Urinary bladder (tissue), 3 donors: ENCODE measurements at regions not wholly inside any gene's neighbourhood (a gene's known extent, or its start where the extent isn't known, plus 50 kb on each side); places are given as distances from the start of the nearest gene placed in this dataset.

Experiments used
- DNase-seq: peaks from one replicate; pipeline ENCODE4 v3.0.0-alpha.2; 2015; ENCODE audit errors: extremely low spot score
- H3K27ac ChIP-seq: one replicate; pipeline ENCODE4 v1.5.1; 2013; ENCODE audit warnings: low read depth, mild to moderate bottlenecking, moderate library complexity
- H3K36me3 ChIP-seq: one replicate; pipeline ENCODE4 v1.6.1; 2013; ENCODE audit warnings: mild to moderate bottlenecking, moderate library complexity; ENCODE audit not compliant: insufficient read depth
- H3K4me1 ChIP-seq: one replicate; pipeline ENCODE4 v1.6.1; 2013; ENCODE audit warnings: mild to moderate bottlenecking, moderate library complexity; ENCODE audit not compliant: insufficient read depth
- H3K4me3 ChIP-seq: one replicate; pipeline ENCODE4 v1.5.1; 2013; ENCODE audit warnings: low read depth, low read length
- WGBS: extraction: QIAGEN DNeasy Blood & Tissue Kit; methylation state at CpG from one replicate; pipeline ENCODE4 v1.1.7; 2013; 5-methylcytosine and 5-hydroxymethylcytosine counted together
- donor health status: healthy with polysubstance abuse.
- donor health status: healthy.

GRCh38 chr22:48889209-48889830 lies 938.4 kb downstream of the BRD1 start:
- Histone ChIP-seq H3K27ac (no peak overlapping the region), H3K36me3 (no peaks in the 10 kb centered on the region), H3K4me3 (no peak overlapping the region), H3K4me1 (no peaks in the 10 kb centered on the region)
- no peak for DNase-seq
- 88% methylated on average over 14 of the region's 14 CpGs for WGBS

- no peaks in the 10 kb centered on the region for H3K36me3 ChIP-seq
- no peak overlapping the region for H3K4me3 ChIP-seq
- no peak overlapping the region for H3K27ac ChIP-seq
- H3K4me1 ChIP-seq, result no peaks in the 10 kb centered on the region
- no peak for DNase-seq
- WGBS, result 89% methylated on average over 14 of the region's 14 CpGs
Observed at GRCh38 chr22:48888466-48889208, 939.0 kb downstream of the BRD1 start.

- H3K4me1 ChIP-seq, result no peaks in the 10 kb centered on the region
- 93% methylated on average over 3 of the region's 3 CpGs for WGBS
- no peaks in the 10 kb centered on the region for H3K36me3 ChIP-seq
- no peak overlapping the region for H3K4me3 ChIP-seq
- no peak overlapping the region for H3K27ac ChIP-seq
- DNase-seq, result no peak
Observed at GRCh38 chr22:48887394-48888332, 940.0 kb downstream of the BRD1 start.

- DNase-seq, result no peak
- no peak overlapping the region for H3K27ac ChIP-seq
- no peaks in the 10 kb centered on the region for H3K36me3 ChIP-seq
- H3K4me1 ChIP-seq, result no peaks in the 10 kb centered on the region
- no peak overlapping the region for H3K4me3 ChIP-seq
- WGBS, result 82% methylated on average over 22 of the region's 22 CpGs
Observed at GRCh38 chr22:48886604-48887393, 940.9 kb downstream of the BRD1 start.

- no peak overlapping the region for H3K27ac ChIP-seq
- no peaks in the 10 kb centered on the region for H3K36me3 ChIP-seq
- H3K4me3 ChIP-seq, result no peak overlapping the region
- WGBS, result 68% methylated on average over 9 of the region's 9 CpGs
- no peaks in the 10 kb centered on the region for H3K4me1 ChIP-seq
- no peak for DNase-seq
Observed at GRCh38 chr22:48885919-48886305, 941.8 kb downstream of the BRD1 start.

- Histone ChIP-seq H3K4me1 (no peaks in the 10 kb centered on the region), H3K4me3 (no peak overlapping the region), H3K27ac (no peak overlapping the region), H3K36me3 (no peaks in the 10 kb centered on the region)
- WGBS, result 70% methylated on average over 18 of the region's 18 CpGs
- no peak for DNase-seq
Observed at GRCh38 chr22:48885271-48885918, 942.3 kb downstream of the BRD1 start.

- Histone ChIP-seq H3K4me1 (no peaks in the 10 kb centered on the region), H3K36me3 (no peaks in the 10 kb centered on the region), H3K27ac (no peak overlapping the region), H3K4me3 (no peak overlapping the region)
- no peak for DNase-seq
- WGBS, result 79% methylated on average over 16 of the region's 16 CpGs
Observed at GRCh38 chr22:48884786-48885185, 942.9 kb downstream of the BRD1 start.

- no peak overlapping the region for H3K27ac ChIP-seq
- 63% methylated on average over 12 of the region's 12 CpGs for WGBS
- no peak for DNase-seq
Observed at GRCh38 chr22:48884324-48884723, 943.3 kb downstream of the BRD1 start.

GRCh38 chr22:48883211-48883960 lies 944.3 kb downstream of the BRD1 start:
- no peak for DNase-seq
- Histone ChIP-seq H3K36me3 (no peaks in the 10 kb centered on the region), H3K4me1 (no peaks in the 10 kb centered on the region), H3K4me3 (no peak overlapping the region), H3K27ac (no peak overlapping the region)
- 73% methylated on average over 20 of the region's 20 CpGs for WGBS

More at GRCh38 chr22:48884324-48884723, 943.3 kb downstream of the BRD1 start:
- no peaks in the 10 kb centered on the region for H3K4me1 ChIP-seq
- no peaks in the 10 kb centered on the region for H3K36me3 ChIP-seq
- no peak overlapping the region for H3K4me3 ChIP-seq

- H3K27ac ChIP-seq, result no peak overlapping the region
- H3K4me3 ChIP-seq, result no peak overlapping the region
- no peaks in the 10 kb centered on the region for H3K36me3 ChIP-seq
- H3K4me1 ChIP-seq, result no peaks in the 10 kb centered on the region
- 57% methylated on average over 17 of the region's 17 CpGs for WGBS
- DNase-seq, result no peak
Observed at GRCh38 chr22:48882636-48883200, 945.0 kb downstream of the BRD1 start.

- no peak for DNase-seq
- no peak overlapping the region for H3K4me3 ChIP-seq
- no peaks in the 10 kb centered on the region for H3K36me3 ChIP-seq
- 92% methylated on average over 22 of the region's 22 CpGs for WGBS
- H3K27ac ChIP-seq, result no peak overlapping the region
- H3K4me1 ChIP-seq, result no peaks in the 10 kb centered on the region
Observed at GRCh38 chr22:48881326-48881980, 946.2 kb downstream of the BRD1 start.

- H3K36me3 ChIP-seq, result no peaks in the 10 kb centered on the region
- H3K4me3 ChIP-seq, result no peak overlapping the region
- no peak for DNase-seq
- 91% methylated on average over 11 of the region's 11 CpGs for WGBS
- no peak overlapping the region for H3K27ac ChIP-seq
- no peaks in the 10 kb centered on the region for H3K4me1 ChIP-seq
Observed at GRCh38 chr22:48880749-48881148, 946.9 kb downstream of the BRD1 start.
